HG02870 (cell line): ENCODE measurements at regions not wholly inside any gene's neighbourhood (a gene's known extent, or its start where the extent isn't known, plus 50 kb on each side); places are given as distances from the start of the nearest gene placed in this dataset.

Source experiments
- ATAC-seq: cut with Tn5 transposase; IDR thresholded peaks from one replicate; pipeline ENCODE4 v1.9.1; 2021; ENCODE audit warnings: mild to moderate bottlenecking, moderate library complexity; ENCODE audit not compliant: unreplicated experiment

DNA sequence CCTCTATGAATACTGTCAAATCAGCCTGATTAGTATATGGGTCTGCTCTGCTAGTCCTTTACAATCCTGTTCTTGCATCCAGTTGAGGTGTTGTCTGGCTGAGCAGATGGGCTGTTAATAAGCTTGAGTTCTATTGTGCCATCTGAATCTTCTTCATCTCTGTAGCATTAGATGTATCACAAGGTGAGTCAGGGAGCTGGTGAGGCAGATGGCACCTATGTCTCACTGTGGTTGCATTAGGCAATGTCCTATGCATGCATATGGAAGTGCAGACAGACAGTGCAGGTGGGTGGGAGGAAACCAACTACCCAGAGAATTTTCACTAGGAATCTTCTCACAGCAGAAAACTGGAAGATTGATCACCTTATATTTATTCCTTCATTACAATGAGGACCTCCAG lies 165.7 kb upstream of the STXBP6 start:
- ATAC-seq, result no peak

- no peak for ATAC-seq
These were observed 147.9 kb upstream of the STXBP6 start for GRCh38 chr14:25197885-25198284.

DNA sequence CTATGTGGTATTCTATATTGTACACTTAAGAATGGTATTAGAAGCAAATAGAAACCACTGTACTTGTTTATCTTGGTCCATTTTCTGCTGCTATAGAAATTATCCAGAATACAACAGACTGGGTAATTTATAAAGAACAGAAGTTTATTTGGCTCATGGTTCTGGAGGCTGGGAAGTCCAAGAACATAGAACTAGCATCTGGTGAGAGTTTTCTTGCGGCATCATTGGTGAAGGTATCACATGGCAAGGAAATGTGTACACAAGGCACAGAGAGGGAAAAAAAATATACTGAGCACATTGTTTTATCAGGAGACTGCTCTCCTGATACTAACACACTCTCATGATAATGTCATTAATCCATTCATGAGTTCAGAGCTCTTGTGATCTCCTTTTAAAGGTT lies 130.3 kb upstream of the STXBP6 start:
- ATAC-seq, result no peak

- no peak for ATAC-seq
These were observed 128.3 kb upstream of the STXBP6 start for GRCh38 chr14:25178255-25178654.

GRCh38 chr14:25150934-25151790 lies 101.2 kb upstream of the STXBP6 start:
- no peak for ATAC-seq

GRCh38 chr14:25150401-25150800 lies 100.5 kb upstream of the STXBP6 start:
- ATAC-seq, result no peak

DNA sequence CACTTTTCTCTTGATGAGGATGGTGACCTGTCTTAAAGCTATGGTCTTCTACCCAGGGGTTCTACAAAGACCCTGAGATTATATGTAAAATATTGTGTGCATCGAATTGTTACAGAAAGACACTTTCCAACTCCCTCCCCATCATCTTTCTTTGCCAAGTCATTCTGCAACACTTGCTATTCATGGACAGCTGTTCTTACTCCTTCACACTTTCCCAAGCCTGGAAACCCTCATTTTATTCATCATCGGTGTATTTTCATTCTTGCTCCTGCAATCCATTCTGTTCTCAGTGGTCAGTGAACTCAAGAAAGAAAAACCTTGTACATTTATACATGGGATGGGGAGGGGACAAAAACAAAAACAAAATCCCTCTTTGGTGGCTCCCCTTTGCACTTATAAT lies 90.5 kb upstream of the STXBP6 start:
- no peak for ATAC-seq

DNA sequence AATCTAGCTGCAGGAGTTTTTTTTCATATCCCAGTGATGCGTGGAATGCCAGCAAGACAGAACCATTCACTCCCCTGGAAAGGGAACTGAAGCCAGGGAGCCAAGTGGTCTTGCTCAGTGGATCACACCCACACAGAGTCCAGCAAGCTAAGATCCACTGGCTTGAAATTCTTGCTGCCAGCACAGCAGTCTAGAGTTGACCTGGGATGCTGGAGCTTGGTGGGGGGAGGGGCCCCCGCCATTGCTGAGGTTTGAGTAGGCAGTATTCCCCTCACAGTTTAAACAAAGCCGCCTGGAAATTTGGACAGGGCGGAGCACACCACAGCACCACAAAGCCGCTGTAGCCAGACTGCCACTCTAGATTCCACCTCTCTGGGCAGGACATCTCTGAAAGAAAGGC lies 86.9 kb upstream of the STXBP6 start:
- no peak for ATAC-seq

DNA sequence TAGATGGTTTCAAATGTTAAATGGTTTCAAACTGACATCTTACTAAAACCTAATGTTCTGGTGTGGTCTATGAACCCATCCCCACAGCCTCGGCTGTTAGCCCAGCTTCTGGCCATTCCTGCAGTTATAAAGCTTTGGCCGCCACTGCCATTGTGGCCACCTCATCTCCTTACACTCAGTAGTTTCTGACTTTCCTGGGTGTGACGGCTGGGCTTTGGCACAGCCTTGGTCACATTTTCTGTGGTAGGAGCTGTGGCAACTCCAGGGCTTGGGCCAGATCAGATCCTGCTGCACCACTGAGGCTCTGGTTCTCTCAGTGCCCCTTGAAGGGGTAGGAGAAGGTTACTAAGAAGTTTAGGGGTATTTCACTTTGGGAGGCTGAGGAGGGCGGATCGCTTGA lies 84.2 kb upstream of the STXBP6 start:
- ATAC-seq, result no peak

DNA sequence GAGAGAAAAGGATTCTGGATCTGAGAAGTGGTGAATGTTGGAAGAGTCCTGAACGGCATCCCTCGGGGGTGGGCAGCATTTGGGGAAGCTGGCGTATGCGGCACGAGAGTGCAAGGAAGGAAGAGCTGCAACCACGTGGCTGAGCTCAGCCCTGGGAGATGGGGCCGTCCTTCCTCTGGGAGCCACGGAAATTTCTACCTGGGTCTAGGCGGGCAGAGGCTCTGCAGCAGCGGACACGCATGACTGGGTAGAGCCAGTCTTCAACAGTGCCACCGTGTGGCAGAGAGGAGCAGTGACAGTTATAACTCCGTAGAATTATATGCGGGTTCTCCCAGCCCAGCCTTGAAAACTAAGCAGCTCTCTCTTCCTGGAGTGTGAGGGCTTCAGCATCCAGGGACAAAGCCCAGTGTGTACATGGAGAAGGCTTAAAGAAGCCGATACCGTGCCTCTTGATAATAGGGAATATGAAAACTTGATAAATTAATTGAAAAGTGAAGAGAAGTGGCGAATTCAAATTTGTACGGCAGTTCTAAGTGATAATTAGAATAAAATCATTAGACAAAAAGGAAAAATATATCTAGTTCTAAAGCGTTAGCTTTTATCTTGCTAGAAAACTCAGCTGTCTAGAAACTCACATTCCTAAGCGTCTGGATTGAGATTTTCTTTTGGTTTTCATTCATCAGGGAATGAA lies 82.9 kb upstream of the STXBP6 start:
- ATAC-seq, result peak; percentile 87

- ATAC-seq, result no peak
These were observed 82.1 kb upstream of the STXBP6 start for GRCh38 chr14:25132094-25132493.

- peak; percentile 76 for ATAC-seq
These were observed 72.9 kb upstream of the STXBP6 start for GRCh38 chr14:25122843-25123242.

DNA sequence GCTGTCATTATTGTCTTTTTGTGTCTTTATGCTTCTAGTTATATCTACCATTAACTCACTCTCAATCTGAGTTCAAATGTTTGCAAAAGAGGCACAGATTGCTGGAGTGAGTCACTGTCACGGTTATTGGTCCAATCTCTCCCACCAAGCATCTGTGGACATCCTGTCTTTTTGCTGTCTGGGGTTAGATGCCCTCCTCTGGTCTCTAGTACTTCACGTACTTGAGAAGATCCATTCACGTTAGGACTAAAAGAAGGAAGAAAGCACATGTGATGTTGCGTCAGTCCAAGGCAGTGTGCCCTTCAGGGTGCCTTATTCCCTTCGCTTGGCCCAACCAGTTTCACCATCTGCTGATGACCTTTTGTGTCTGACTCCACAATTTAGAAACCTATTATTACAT lies 72.3 kb upstream of the STXBP6 start:
- no peak for ATAC-seq

GRCh38 chr14:25121337-25122129 lies 71.6 kb upstream of the STXBP6 start:
- no peak for ATAC-seq

GRCh38 chr14:25120261-25120660 lies 70.3 kb upstream of the STXBP6 start:
- ATAC-seq, result no peak

GRCh38 chr14:25118671-25119070 lies 68.7 kb upstream of the STXBP6 start:
- no peak for ATAC-seq

DNA sequence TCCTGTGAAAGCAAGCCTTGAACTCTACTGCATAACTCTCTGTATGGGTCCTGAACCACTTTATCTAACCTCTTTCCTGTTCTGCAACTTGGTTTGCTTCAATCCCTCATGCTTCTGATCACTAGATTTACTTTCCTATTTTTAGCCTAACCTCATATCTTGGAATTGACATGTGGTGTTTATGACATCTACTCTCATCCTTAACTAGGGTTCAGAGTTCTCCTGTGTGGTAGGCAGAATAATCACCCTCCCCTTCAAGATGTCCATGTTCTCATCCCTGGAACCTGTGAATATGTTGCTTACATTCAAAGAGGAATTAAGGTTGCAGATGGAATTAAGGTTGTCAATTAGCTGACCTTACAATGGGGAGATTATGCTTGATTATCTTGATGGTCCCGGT lies 67.4 kb upstream of the STXBP6 start:
- ATAC-seq, result no peak

GRCh38 chr14:25116607-25117006 lies 66.7 kb upstream of the STXBP6 start:
- ATAC-seq, result no peak

GRCh38 chr14:25113394-25113793 lies 63.4 kb upstream of the STXBP6 start:
- no peak for ATAC-seq

DNA sequence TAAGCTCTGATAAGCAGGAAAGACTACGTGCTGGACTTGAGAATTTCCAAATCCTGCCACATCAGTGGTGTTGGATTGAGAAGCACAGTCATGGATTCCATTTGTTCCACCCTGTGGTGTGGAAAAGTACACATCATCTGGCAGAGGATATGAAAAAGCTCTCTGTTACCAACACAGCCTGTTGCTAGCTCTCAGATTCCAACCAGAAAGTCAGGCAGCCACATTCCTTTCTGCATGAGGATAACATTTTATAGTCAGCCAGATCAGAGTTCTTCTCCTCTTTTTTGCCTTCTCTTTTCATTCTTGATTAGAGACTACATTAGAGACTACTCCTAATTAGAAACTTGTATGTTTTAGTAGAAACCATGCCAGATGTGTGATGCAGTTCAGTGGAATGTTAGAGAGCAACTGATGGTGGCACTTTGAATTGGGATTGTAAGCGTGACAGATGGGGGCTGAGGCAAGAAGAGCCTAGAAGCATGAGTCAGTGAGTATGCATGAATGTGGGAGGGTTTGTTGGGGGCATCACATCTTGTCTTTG lies 61.2 kb upstream of the STXBP6 start:
- ATAC-seq, result no peak

DNA sequence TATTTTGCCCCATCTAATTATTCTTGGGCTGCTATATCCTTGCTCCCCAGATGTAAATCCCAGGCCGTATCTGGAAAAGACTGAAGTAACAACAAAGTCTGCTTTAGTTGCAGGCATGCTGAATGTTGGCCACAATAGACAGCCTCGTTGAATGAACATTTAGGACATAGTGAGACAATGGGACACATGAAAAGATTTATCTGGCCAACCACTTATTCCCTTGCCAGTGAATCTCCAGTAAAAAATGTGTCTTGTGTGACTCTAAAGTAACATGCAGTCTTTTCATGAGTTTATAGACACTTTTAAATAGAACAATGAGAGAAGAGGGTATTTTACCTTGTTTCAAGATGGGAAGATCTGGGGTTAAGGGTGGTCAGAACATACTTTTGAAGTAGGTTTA lies 60.2 kb upstream of the STXBP6 start:
- ATAC-seq, result no peak
